GM12891 (cell line): ENCODE measurements at regions not wholly inside any gene's neighbourhood (a gene's known extent, or its start where the extent isn't known, plus 50 kb on each side); places are given as distances from the start of the nearest gene placed in this dataset.

Experiments
- PAX5 ChIP-seq: IDR thresholded peaks from 2 replicates; pipeline ENCODE4 v1.6.1; 2011; ENCODE audit warnings: low read length, moderate library complexity, mild to moderate bottlenecking; ENCODE audit not compliant: insufficient read depth, severe bottlenecking
- POLR2A ChIP-seq: IDR thresholded peaks from 2 replicates; pipeline ENCODE4 v1.6.1; 2011; ENCODE audit warnings: low read depth, low read length, control low read depth
- POLR2AphosphoS5 ChIP-seq: IDR thresholded peaks from 2 replicates; pipeline ENCODE4 v1.6.1; 2011; ENCODE audit warnings: low read depth, low read length, control low read depth
- POU2F2 ChIP-seq: IDR thresholded peaks from 2 replicates; pipeline ENCODE4 v1.6.1; 2011; ENCODE audit warnings: low read depth, mild to moderate bottlenecking, control low read depth, low read length, moderate library complexity
- SPI1 ChIP-seq: IDR thresholded peaks from 2 replicates; pipeline ENCODE4 v1.6.1; 2011; ENCODE audit warnings: low read depth, low read length, control low read depth
- TAF1 ChIP-seq: IDR thresholded peaks from 2 replicates; pipeline ENCODE4 v1.6.1; 2011; ENCODE audit warnings: low read depth, low read length, control low read depth

DNA sequence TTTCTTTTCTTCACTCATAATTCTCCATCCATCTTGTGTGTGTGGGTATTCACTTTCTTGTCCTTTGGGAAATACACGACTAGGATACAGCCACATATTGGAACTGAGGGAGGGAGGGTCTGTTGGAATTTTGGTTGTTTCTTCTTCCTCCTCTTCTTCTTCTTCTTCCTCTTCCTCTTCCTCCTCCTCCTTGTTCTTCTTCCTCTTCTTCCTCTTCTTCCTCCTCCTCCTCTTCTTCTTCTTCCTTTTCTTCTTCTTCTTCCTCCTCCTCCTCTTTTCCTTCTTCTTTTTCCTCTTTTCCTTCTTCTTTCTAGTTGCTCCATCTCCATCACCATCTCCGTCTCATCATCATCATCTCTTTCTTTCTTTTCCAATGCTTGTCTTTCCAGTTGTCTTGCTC, 1307.3 kb upstream of the ZEB2 start:
- TF ChIP-seq POLR2AphosphoS5 (no peak), TAF1 (no peak), POLR2A (no peak), POU2F2 (no peak), SPI1 (no peak), PAX5 (no peak)
